Mesenchymal stem cell (in vitro differentiated cells and primary cell): ENCODE measurements at regions not wholly inside any gene's neighbourhood (a gene's known extent, or its start where the extent isn't known, plus 50 kb on each side); places are given as distances from the start of the nearest gene placed in this dataset.
"Not testable (repeated sequence)": the region's sequence is repeated elsewhere in the genome, so short reads cannot be mapped to it uniquely, and the experiment has no call there.

Experiments
- DNase-seq: peaks from one replicate; pipeline ENCODE4 v3.0.0-alpha.2; 2013
- H2AFZ ChIP-seq: one replicate; pipeline ENCODE4 v1.6.1; 2013; ENCODE audit warnings: low read depth, mild to moderate bottlenecking, control low read depth, inconsistent platforms, low read length, moderate library complexity
- H2AK5ac ChIP-seq: 2 replicates; pipeline ENCODE4 v1.6.1; 2013; ENCODE audit warnings: low read length, moderate library complexity, mild to moderate bottlenecking, inconsistent platforms; ENCODE audit not compliant: severe bottlenecking
- H2BK120ac ChIP-seq: one replicate; pipeline ENCODE4 v1.6.1; 2013; ENCODE audit warnings: low read depth, mild to moderate bottlenecking, inconsistent platforms, low read length, moderate library complexity
- H2BK12ac ChIP-seq, 2 experiments: one replicate each; pipeline ENCODE4 v1.6.1; 2013; ENCODE audit warnings: inconsistent platforms in 2 of 2, low read length in 2 of 2, mild to moderate bottlenecking in 2 of 2, moderate library complexity in 2 of 2, control low read depth in 1 of 2
- H2BK15ac ChIP-seq: one replicate; pipeline ENCODE4 v1.6.1; 2013; ENCODE audit warnings: mild to moderate bottlenecking, low read depth, inconsistent platforms; ENCODE audit not compliant: poor library complexity, severe bottlenecking
- H2BK5ac ChIP-seq: 2 replicates; pipeline ENCODE4 v1.6.1; 2013; ENCODE audit warnings: low read depth, mild to moderate bottlenecking, low read length, control low read depth, inconsistent platforms; ENCODE audit not compliant: poor library complexity, severe bottlenecking
- H3K14ac ChIP-seq, 2 experiments: one replicate each; pipeline ENCODE4 v1.6.1; 2013; ENCODE audit warnings: inconsistent platforms in 2 of 2, low read length in 2 of 2, control low read depth in 1 of 2, mild to moderate bottlenecking in 1 of 2, moderate library complexity in 1 of 2
- H3K18ac ChIP-seq, 2 experiments: one replicate each; pipeline ENCODE4 v1.6.1; 2013; ENCODE audit warnings: inconsistent platforms in 2 of 2, low read length in 2 of 2, control low read depth in 1 of 2, low read depth in 1 of 2, mild to moderate bottlenecking in 1 of 2
- H3K23ac ChIP-seq, 2 experiments: one replicate each; pipeline ENCODE4 v1.6.1; 2013; ENCODE audit warnings: inconsistent platforms in 2 of 2, low read length in 2 of 2, mild to moderate bottlenecking in 2 of 2, moderate library complexity in 2 of 2, control low read depth in 1 of 2
- H3K27ac ChIP-seq: 2 replicates; pipeline ENCODE4 v1.5.1; 2013; ENCODE audit warnings: mild to moderate bottlenecking, moderate library complexity, low read length, control low read depth, inconsistent platforms; ENCODE audit not compliant: poor library complexity, severe bottlenecking
- H3K27me3 ChIP-seq, 2 experiments: 2 replicates each; pipeline versions ENCODE4 v1.6.1 to v1.7.0; 2013; ENCODE audit warnings: low read length in 2 of 2, mild to moderate bottlenecking in 2 of 2, moderate library complexity in 2 of 2, control low read depth in 1 of 2, inconsistent platforms in 1 of 2; ENCODE audit not compliant: control insufficient read depth in 1 of 2, insufficient read depth in 1 of 2
- H3K36me3 ChIP-seq, 2 experiments: 2 replicates each; pipeline versions ENCODE4 v1.6.1 to v1.7.0; 2013; ENCODE audit warnings: low read length in 2 of 2, control low read depth in 1 of 2, inconsistent platforms in 1 of 2, low read depth in 1 of 2, mild to moderate bottlenecking in 1 of 2; ENCODE audit not compliant: insufficient read depth in 2 of 2, control insufficient read depth in 1 of 2
- H3K4ac ChIP-seq, 2 experiments: one replicate each; pipeline ENCODE4 v1.6.1; 2013; ENCODE audit warnings: inconsistent platforms in 2 of 2, low read length in 2 of 2, mild to moderate bottlenecking in 2 of 2, moderate library complexity in 2 of 2, control low read depth in 1 of 2, low read depth in 1 of 2
- H3K4me1 ChIP-seq: 2 replicates; pipeline ENCODE4 v1.6.1; 2013; ENCODE audit warnings: low read depth, low read length, control low read depth; ENCODE audit not compliant: control insufficient read depth, insufficient read depth
- H3K4me2 ChIP-seq: 2 replicates; pipeline ENCODE4 v1.6.1; 2013; ENCODE audit warnings: low read length, mild to moderate bottlenecking, inconsistent platforms; ENCODE audit not compliant: poor library complexity, severe bottlenecking
- H3K4me3 ChIP-seq, 2 experiments: 2 replicates each; pipeline versions ENCODE4 v1.5.1 to v1.7.0; 2013; ENCODE audit warnings: low read length in 2 of 2, mild to moderate bottlenecking in 2 of 2, control low read depth in 1 of 2, low read depth in 1 of 2; ENCODE audit not compliant: insufficient read depth in 1 of 2
- H3K79me1 ChIP-seq: replicated peaks from 2 replicates; pipeline ENCODE4 v1.6.1; 2013; ENCODE audit warnings: mild to moderate bottlenecking, control low read depth, low read length, inconsistent platforms; ENCODE audit not compliant: poor library complexity, severe bottlenecking
- H3K9ac ChIP-seq: 2 replicates; pipeline ENCODE4 v1.7.0; 2013; ENCODE audit warnings: mild to moderate bottlenecking, low read length, moderate library complexity
- H3K9me3 ChIP-seq: 2 replicates; pipeline ENCODE4 v1.7.0; 2013; ENCODE audit warnings: mild to moderate bottlenecking, low read length; ENCODE audit not compliant: control insufficient read depth
- H4K8ac ChIP-seq: one replicate; pipeline ENCODE4 v1.6.1; 2013; ENCODE audit warnings: inconsistent platforms, mild to moderate bottlenecking, low read length, moderate library complexity
- H4K91ac ChIP-seq: one replicate; pipeline ENCODE4 v1.6.1; 2013; ENCODE audit warnings: mild to moderate bottlenecking, low read length, inconsistent platforms
- WGBS: methylation state at CpG from one replicate; pipeline ENCODE4 v1.1.7; 2013; ENCODE audit warnings: mixed read lengths; 5-methylcytosine and 5-hydroxymethylcytosine counted together

DNA sequence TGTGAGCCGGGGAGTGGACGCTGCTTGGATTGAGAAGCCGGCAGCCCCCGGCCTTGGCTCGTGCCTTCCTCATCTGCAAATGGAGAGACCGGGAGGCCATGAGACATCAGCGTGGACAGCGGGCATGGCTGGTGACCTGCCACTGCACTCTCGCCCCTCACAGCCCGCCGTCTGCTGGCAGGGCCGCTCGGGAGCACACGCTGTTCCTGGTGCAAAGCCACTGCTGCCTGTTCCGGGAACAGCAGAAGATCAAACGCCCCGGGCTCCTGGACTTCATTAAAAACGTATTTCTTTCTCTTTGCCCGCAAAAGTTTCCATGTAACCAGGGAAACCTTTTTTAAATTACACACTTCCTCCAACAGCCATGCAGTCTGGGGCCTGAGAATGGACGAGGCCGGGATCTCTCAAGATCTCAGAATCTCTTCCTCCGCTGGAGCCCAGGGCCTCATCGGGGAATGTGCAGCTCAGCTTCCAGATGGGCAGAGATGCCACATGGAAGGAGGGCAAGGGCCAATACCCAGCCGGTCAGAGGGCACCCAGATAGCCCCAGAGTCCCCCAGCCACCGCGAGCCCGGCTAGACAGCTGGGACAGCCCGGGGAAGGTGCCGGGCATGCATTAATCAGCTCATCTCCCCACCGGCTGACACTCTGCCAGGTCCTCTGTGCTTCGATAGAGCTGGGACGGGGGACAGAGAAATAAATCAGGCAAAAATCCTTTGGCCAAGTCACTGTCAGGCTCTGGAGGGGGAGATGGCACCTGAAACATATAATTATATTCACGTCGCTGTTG lies 62.8 kb upstream of the PRR5 start:
- Histone ChIP-seq H2BK15ac (no peak overlapping the region), H2AFZ (no peak overlapping the region), H3K4ac (no peak overlapping the region), H2BK5ac (no peak overlapping the region), H2BK120ac (no peak overlapping the region), H3K27ac (no peak overlapping the region), H3K4me1 (no peaks in the 10 kb centered on the region), H4K8ac (no peak overlapping the region), H3K23ac (no peak overlapping the region), H3K36me3 (no peaks in the 10 kb centered on the region), H3K4me3 (peak overlapping the region in 1 of 2 experiments; percentile 46), H3K14ac (no peak overlapping the region), H3K18ac (no peak overlapping the region), H3K27me3 (peaks cover 0 to 11% of the 10 kb centered on the region in 2 experiments), H3K4me2 (no peak overlapping the region), H2AK5ac (no peak overlapping the region), H3K9ac (peak overlapping the region; percentile 86), H3K9me3 (no peaks in the 10 kb centered on the region), H3K79me1 (no peaks in the 10 kb centered on the region), H2BK12ac (no peak overlapping the region), H4K91ac (peak overlapping the region; percentile 84)
- no peak for DNase-seq
- WGBS = 89% methylated on average over 34 of the region's 34 CpGs

DNA sequence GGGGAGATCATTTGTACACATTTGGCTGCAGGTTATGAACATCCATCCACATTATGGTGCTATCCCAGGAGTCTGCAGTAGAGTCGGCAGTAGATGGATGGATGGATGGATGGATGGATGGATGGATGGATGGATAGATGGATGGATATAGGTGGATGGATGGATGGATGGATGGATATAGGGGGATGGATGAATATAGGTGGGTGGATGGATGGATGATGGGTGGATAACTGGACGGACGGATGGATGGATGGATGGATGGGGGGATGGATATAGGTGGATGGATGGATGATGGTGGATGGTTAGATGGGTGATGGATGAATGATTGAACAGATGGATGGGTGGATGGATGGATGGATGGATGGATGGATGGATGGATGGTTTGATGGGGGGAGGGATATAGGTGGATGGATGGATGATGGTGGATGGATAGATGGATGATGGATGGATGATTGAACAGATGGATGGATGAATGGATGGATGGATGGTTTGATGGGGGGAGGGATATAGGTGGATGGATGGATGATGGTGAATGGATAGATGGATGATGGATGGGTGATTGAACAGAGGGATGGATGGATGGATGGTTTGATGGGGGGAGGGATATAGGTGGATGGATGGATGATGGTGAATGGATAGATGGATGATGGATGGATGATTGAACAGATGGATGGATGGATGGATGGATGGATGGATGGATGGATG lies 65.3 kb upstream of the PRR5 start:
- H2BK15ac ChIP-seq, H3K4me1 ChIP-seq, H3K23ac ChIP-seq, H3K14ac ChIP-seq, H3K27ac ChIP-seq, H3K18ac ChIP-seq, H3K9me3 ChIP-seq, H3K4me2 ChIP-seq, H3K79me1 ChIP-seq, H3K9ac ChIP-seq, DNase-seq, H2AK5ac ChIP-seq, H3K4me3 ChIP-seq, H4K91ac ChIP-seq, H4K8ac ChIP-seq, H3K4ac ChIP-seq, H2BK120ac ChIP-seq, H2BK12ac ChIP-seq, H2BK5ac ChIP-seq, H2AFZ ChIP-seq, H3K36me3 ChIP-seq: not testable (repeated sequence)
- WGBS = 94% methylated on average over 3 of the region's 3 CpGs
- H3K27me3 ChIP-seq = peaks cover 0 to 11% of the 10 kb centered on the region in 2 experiments

GRCh38 chr22:44635567-44635966 lies 66.4 kb upstream of the PRR5 start:
- not testable (repeated sequence) for H2BK5ac ChIP-seq, H3K4ac ChIP-seq, H3K79me1 ChIP-seq, H2BK12ac ChIP-seq, H3K4me1 ChIP-seq, H3K27ac ChIP-seq, H2AK5ac ChIP-seq, H3K4me3 ChIP-seq, H3K14ac ChIP-seq, H3K4me2 ChIP-seq, H3K23ac ChIP-seq, H2BK15ac ChIP-seq, H3K18ac ChIP-seq, H3K36me3 ChIP-seq, H4K8ac ChIP-seq, H3K9me3 ChIP-seq, H4K91ac ChIP-seq, H3K9ac ChIP-seq, H2BK120ac ChIP-seq, H2AFZ ChIP-seq, H3K27me3 ChIP-seq, DNase-seq
- WGBS = 92% methylated on average over 9 of the region's 9 CpGs

GRCh38 chr22:44634426-44635321 lies 67.3 kb upstream of the PRR5 start:
- H3K4me1 ChIP-seq = no peaks in the 10 kb centered on the region
- no peak overlapping the region for H3K9ac ChIP-seq
- H3K4me2 ChIP-seq = no peak overlapping the region
- no peak overlapping the region for H2BK12ac ChIP-seq
- no peak overlapping the region for H4K91ac ChIP-seq
- no peak overlapping the region for H4K8ac ChIP-seq
- no peak overlapping the region for H3K4me3 ChIP-seq
- no peak overlapping the region for H2BK120ac ChIP-seq
- H3K14ac ChIP-seq = no peak overlapping the region
- no peak for DNase-seq
- H3K4ac ChIP-seq = no peak overlapping the region
- H3K9me3 ChIP-seq = no peaks in the 10 kb centered on the region
- no peak overlapping the region for H2AK5ac ChIP-seq
- no peaks in the 10 kb centered on the region for H3K79me1 ChIP-seq
- no peak overlapping the region for H2AFZ ChIP-seq
- no peak overlapping the region for H2BK5ac ChIP-seq
- WGBS = 70% methylated on average over 9 of the region's 9 CpGs
- no peak overlapping the region for H3K23ac ChIP-seq
- no peak overlapping the region for H2BK15ac ChIP-seq
- no peak overlapping the region for H3K27ac ChIP-seq
- H3K18ac ChIP-seq = no peak overlapping the region
- no peaks in the 10 kb centered on the region for H3K36me3 ChIP-seq
- peaks cover 2 to 3% of the 10 kb centered on the region in 2 experiments for H3K27me3 ChIP-seq
